ENCODE measurements at regions not wholly inside any gene's neighbourhood (a gene's known extent, or its start where the extent isn't known, plus 50 kb on each side); places are given as distances from the start of the nearest gene placed in this dataset.
"Not testable (repeated sequence)": the region's sequence is repeated elsewhere in the genome, so short reads cannot be mapped to it uniquely, and the experiment has no call there.

GRCh38 chr10:44278837-44279324, 106.0 kb downstream of the CXCL12 start:
- no peak for DNase-seq (ENCODE audit: low read depth in 2 of 2)

GRCh38 chr10:44268435-44268948, 116.4 kb downstream of the CXCL12 start:
- not testable (repeated sequence) for DNase-seq (ENCODE audit: low read depth in 2 of 2)

- DNase-seq (ENCODE audit: low read depth in 2 of 2) = no peak
These were observed 117.9 kb downstream of the CXCL12 start for GRCh38 chr10:44267007-44267406.

- no peak for DNase-seq (ENCODE audit: low read depth in 2 of 2)
These were observed 120.7 kb downstream of the CXCL12 start for GRCh38 chr10:44264244-44264643.

- no peak for DNase-seq (ENCODE audit: low read depth in 2 of 2)
These were observed 121.1 kb downstream of the CXCL12 start for GRCh38 chr10:44263771-44264170.

- no peak for DNase-seq (ENCODE audit: low read depth in 2 of 2)
These were observed 122.2 kb downstream of the CXCL12 start for GRCh38 chr10:44262551-44263251.

- no peak for DNase-seq (ENCODE audit: low read depth in 2 of 2)
These were observed 123.0 kb downstream of the CXCL12 start for GRCh38 chr10:44261710-44262455.

- no peak for DNase-seq (ENCODE audit: low read depth in 2 of 2)
These were observed 123.6 kb downstream of the CXCL12 start for GRCh38 chr10:44261296-44261695.

GRCh38 chr10:44260286-44260928, 124.5 kb downstream of the CXCL12 start:
- no peak for DNase-seq (ENCODE audit: low read depth in 2 of 2)

GRCh38 chr10:44259090-44259874, 125.6 kb downstream of the CXCL12 start:
- no peak for DNase-seq (ENCODE audit: low read depth in 2 of 2)

- no peak for DNase-seq (ENCODE audit: low read depth in 2 of 2)
These were observed 126.3 kb downstream of the CXCL12 start for GRCh38 chr10:44258460-44259089.

GRCh38 chr10:44258019-44258418, 126.9 kb downstream of the CXCL12 start:
- DNase-seq (ENCODE audit: low read depth in 2 of 2) = no peak

GRCh38 chr10:44253769-44254462, 131.0 kb downstream of the CXCL12 start:
- no peak for DNase-seq (ENCODE audit: low read depth in 2 of 2)

GRCh38 chr10:44252631-44253030, 132.3 kb downstream of the CXCL12 start:
- not testable (repeated sequence) for DNase-seq (ENCODE audit: low read depth in 2 of 2)

GRCh38 chr10:44249933-44250332, 135.0 kb downstream of the CXCL12 start:
- DNase-seq (ENCODE audit: low read depth in 2 of 2) = not testable (repeated sequence)

GRCh38 chr10:44249490-44249889, 135.4 kb downstream of the CXCL12 start:
- no peak for DNase-seq (ENCODE audit: low read depth in 2 of 2)

- not testable (repeated sequence) for DNase-seq (ENCODE audit: low read depth in 2 of 2)
These were observed 138.2 kb downstream of the CXCL12 start for GRCh38 chr10:44246700-44247099.

- DNase-seq (ENCODE audit: low read depth in 2 of 2) = not testable (repeated sequence)
These were observed 138.6 kb downstream of the CXCL12 start for GRCh38 chr10:44246287-44246686.

- no peak for DNase-seq (ENCODE audit: low read depth in 2 of 2)
These were observed 139.3 kb downstream of the CXCL12 start for GRCh38 chr10:44245601-44245938.

- no peak for DNase-seq (ENCODE audit: low read depth in 2 of 2)
These were observed 139.9 kb downstream of the CXCL12 start for GRCh38 chr10:44244745-44245600.

Measured in stimulated activated CD8-positive, alpha-beta memory T cell treated with anti-CD3 and anti-CD28 coated beads, Interleukin-7, amount 100 ng/mL, for 4 hours (primary cell).